ENCODE measurements at regions not wholly inside any gene's neighbourhood (a gene's known extent, or its start where the extent isn't known, plus 50 kb on each side); places are given as distances from the start of the nearest gene placed in this dataset.

GRCh38 chr1:4877426-4877825 lies 223.0 kb downstream of the AJAP1 start:
- TF ChIP-seq, protein P1, sequence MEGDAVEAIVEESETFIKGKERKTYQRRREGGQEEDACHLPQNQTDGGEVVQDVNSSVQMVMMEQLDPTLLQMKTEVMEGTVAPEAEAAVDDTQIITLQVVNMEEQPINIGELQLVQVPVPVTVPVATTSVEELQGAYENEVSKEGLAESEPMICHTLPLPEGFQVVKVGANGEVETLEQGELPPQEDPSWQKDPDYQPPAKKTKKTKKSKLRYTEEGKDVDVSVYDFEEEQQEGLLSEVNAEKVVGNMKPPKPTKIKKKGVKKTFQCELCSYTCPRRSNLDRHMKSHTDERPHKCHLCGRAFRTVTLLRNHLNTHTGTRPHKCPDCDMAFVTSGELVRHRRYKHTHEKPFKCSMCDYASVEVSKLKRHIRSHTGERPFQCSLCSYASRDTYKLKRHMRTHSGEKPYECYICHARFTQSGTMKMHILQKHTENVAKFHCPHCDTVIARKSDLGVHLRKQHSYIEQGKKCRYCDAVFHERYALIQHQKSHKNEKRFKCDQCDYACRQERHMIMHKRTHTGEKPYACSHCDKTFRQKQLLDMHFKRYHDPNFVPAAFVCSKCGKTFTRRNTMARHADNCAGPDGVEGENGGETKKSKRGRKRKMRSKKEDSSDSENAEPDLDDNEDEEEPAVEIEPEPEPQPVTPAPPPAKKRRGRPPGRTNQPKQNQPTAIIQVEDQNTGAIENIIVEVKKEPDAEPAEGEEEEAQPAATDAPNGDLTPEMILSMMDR (IDR thresholded peaks at IDR 0.05): no peak
- H3K36me3 Mint-ChIP-seq: no peaks in the 10 kb centered on the region

DNA sequence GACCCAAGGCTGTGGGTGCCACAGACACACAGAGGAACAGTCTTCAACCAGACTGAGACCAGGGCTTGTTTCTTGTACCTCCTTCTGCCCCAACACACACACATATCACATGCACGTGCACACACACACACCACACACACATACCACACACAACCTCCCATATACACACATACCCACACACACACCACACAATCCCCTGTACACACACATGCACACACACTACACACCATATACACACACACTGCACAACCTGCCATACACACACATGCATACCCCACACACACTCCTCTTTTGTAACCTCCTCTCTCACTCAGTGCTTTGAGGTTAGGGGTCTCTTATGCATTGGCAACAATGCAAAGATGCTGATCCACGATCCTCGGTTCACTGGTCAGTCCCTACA lies 217.0 kb downstream of the AJAP1 start:
- H4K20me1 ChIP-seq (ENCODE audit: insufficient read depth, low read length): no peaks in the 10 kb centered on the region
- H3K36me3 Mint-ChIP-seq: no peaks in the 10 kb centered on the region
- H3K9me3 ChIP-seq (replicated peaks in 1 of 2; ENCODE audit: control insufficient read depth in 1 of 2, insufficient read depth in 1 of 2, low read length in 2 of 2): peaks cover 0 to 9% of the 10 kb centered on the region in 2 donors
- WGBS (ENCODE audit: insufficient coverage): 89% methylated on average over 3 of the region's 3 CpGs
- H3K4me2 ChIP-seq (replicated peaks; ENCODE audit: extremely low read depth, low read length, poor library complexity, severe bottlenecking): no peak overlapping the region
- no peaks in the 10 kb centered on the region for H3K36me3 ChIP-seq (replicated peaks in 1 of 2; ENCODE audit: control insufficient read depth in 1 of 2, insufficient read depth in 2 of 2, low read length in 2 of 2)
- no peaks in the 10 kb centered on the region for H3K27me3 ChIP-seq (ENCODE audit: control insufficient read depth in 2 of 2, insufficient read depth in 2 of 2, low read length in 2 of 2)
- DNase-seq: no peak
- H3K4me1 ChIP-seq (ENCODE audit: control insufficient read depth in 1 of 2, insufficient read depth in 2 of 2, low read length in 2 of 2): no peaks in the 10 kb centered on the region
- no peaks in the 10 kb centered on the region for H3K4me1 Mint-ChIP-seq
- H3K27ac ChIP-seq (ENCODE audit: low read depth in 1 of 2, low read length in 2 of 2): no peak overlapping the region
- H3K27me3 Mint-ChIP-seq (ENCODE audit: low read depth in 3 of 3): peaks cover 0 to 1% (median 0%) of the 10 kb centered on the region in 3 donors
- no peak overlapping the region for H3K4me3 Mint-ChIP-seq
- H3K27ac Mint-ChIP-seq: no peak overlapping the region
- no peak overlapping the region for H2AFZ ChIP-seq (ENCODE audit: insufficient read depth, low read depth, low read length, poor library complexity, severe bottlenecking)
- TF ChIP-seq, protein P1 (IDR thresholded peaks at IDR 0.05): no peak
- H3K9me3 Mint-ChIP-seq: peaks cover 3 to 10% (median 8%) of the 10 kb centered on the region in 7 donors
- H3K4me3 ChIP-seq (replicated peaks in 1 of 3; ENCODE audit: low read depth in 2 of 3, low read length in 3 of 3): no peak overlapping the region
- no peak overlapping the region for H3K9ac ChIP-seq (ENCODE audit: insufficient read depth, low read length, poor library complexity, severe bottlenecking)
- intact Hi-C loops (cut with micrococcal nuclease): no loop called here
- H3K79me2 ChIP-seq (ENCODE audit: insufficient read depth, low read length): no peaks in the 10 kb centered on the region

More at GRCh38 chr1:4877426-4877825, 223.0 kb downstream of the AJAP1 start:
- Histone ChIP-seq H3K4me2 (replicated peaks; ENCODE audit: extremely low read depth, low read length, poor library complexity, severe bottlenecking) (no peak overlapping the region), H2AFZ (ENCODE audit: insufficient read depth, low read depth, low read length, poor library complexity, severe bottlenecking) (no peak overlapping the region), H3K9me3 (replicated peaks in 1 of 2; ENCODE audit: control insufficient read depth in 1 of 2, insufficient read depth in 1 of 2, low read length in 2 of 2) (peaks cover 3 to 14% of the 10 kb centered on the region in 2 donors), H4K20me1 (ENCODE audit: insufficient read depth, low read length) (no peaks in the 10 kb centered on the region), H3K27ac (ENCODE audit: low read depth in 1 of 2, low read length in 2 of 2) (no peak overlapping the region), H3K9ac (ENCODE audit: insufficient read depth, low read length, poor library complexity, severe bottlenecking) (no peak overlapping the region), H3K4me3 (replicated peaks in 1 of 3; ENCODE audit: low read depth in 2 of 3, low read length in 3 of 3) (no peak overlapping the region), H3K27me3 (ENCODE audit: control insufficient read depth in 2 of 2, insufficient read depth in 2 of 2, low read length in 2 of 2) (no peaks in the 10 kb centered on the region), H3K79me2 (ENCODE audit: insufficient read depth, low read length) (no peaks in the 10 kb centered on the region), H3K36me3 (replicated peaks in 1 of 2; ENCODE audit: control insufficient read depth in 1 of 2, insufficient read depth in 2 of 2, low read length in 2 of 2) (no peaks in the 10 kb centered on the region), H3K4me1 (ENCODE audit: control insufficient read depth in 1 of 2, insufficient read depth in 2 of 2, low read length in 2 of 2) (no peaks in the 10 kb centered on the region)
- H3K4me1 Mint-ChIP-seq: no peaks in the 10 kb centered on the region
- H3K4me3 Mint-ChIP-seq: no peak overlapping the region
- intact Hi-C loops (cut with micrococcal nuclease): no loop called here
- DNase-seq: no peak
- peaks cover 0 to 24% (median 4%) of the 10 kb centered on the region in 7 donors for H3K9me3 Mint-ChIP-seq
- WGBS (ENCODE audit: insufficient coverage): 100% methylated on average over 2 of the region's 3 CpGs
- H3K27ac Mint-ChIP-seq: no peak overlapping the region
- H3K27me3 Mint-ChIP-seq (ENCODE audit: low read depth in 3 of 3): peaks cover 0 to 3% (median 0%) of the 10 kb centered on the region in 3 donors
